A549 (cell line): ENCODE measurements at regions not wholly inside any gene's neighbourhood (a gene's known extent, or its start where the extent isn't known, plus 50 kb on each side); places are given as distances from the start of the nearest gene placed in this dataset.
"Not testable (repeated sequence)": the region's sequence is repeated elsewhere in the genome, so short reads cannot be mapped to it uniquely, and the experiment has no call there.

Source experiments
- ATAC-seq, 2 experiments: fragments of 200-7000 bp in 1 of 2; fragments of >200 bp in 1 of 2; cut with Nextera tagmentation in 1 of 2; cut with Tn5 transposase in 1 of 2; 3 replicates each; pipeline versions ENCODE4 v1.8.0 to v1.9.1; 2018 to 2020; ENCODE audit warnings: mild to moderate bottlenecking in 1 of 2, moderate library complexity in 1 of 2
- CTCF ChIA-PET: fragments of 300-600 bp; sonication (Branson Sonifier 250); formaldehyde crosslinking; extraction: SDS; loops from one replicate; lab custom pipeline; 2021; ENCODE audit warnings: antibody characterized with exemption, inconsistent platforms; lab: Yijun Ruan, JAX
- POLR2A ChIA-PET: fragments of 350-600 bp; formaldehyde crosslinking; extraction: SDS; loops from one replicate; lab custom pipeline; 2021; ENCODE audit warnings: antibody characterized with exemption, inconsistent platforms; lab: Yijun Ruan, JAX
- DNase-seq, 2 experiments: peaks; one replicate each; pipeline versions ENCODE4 v3.0.0 to v3.0.0-alpha.2; 2011 to 2016; ENCODE audit warnings: low read depth in 1 of 2, low spot score in 1 of 2
- FAIRE-seq: peaks from 2 replicates; lab custom pipeline; 2011; peaks lifted over from hg19 to GRCh38; lab: Jason Lieb, UNC
- H3K27ac ChIP-seq, 2 experiments: fragments of >200 bp; sonication (Bioruptor Twin); formaldehyde crosslinking; 3 replicates each; pipeline ENCODE4 v1.5.1; 2016 to 2017
- H3K4me1 ChIP-seq: fragments of >200 bp; sonication (Bioruptor Twin); formaldehyde crosslinking; 3 replicates; pipeline ENCODE4 v1.6.1; 2016
- H3K4me2 ChIP-seq: fragments of >200 bp; sonication (Bioruptor Twin); formaldehyde crosslinking; 3 replicates; pipeline ENCODE4 v1.6.1; 2016
- H3K4me3 ChIP-seq: fragments of >200 bp; sonication (Bioruptor Twin); formaldehyde crosslinking; 3 replicates; pipeline ENCODE4 v1.5.1; 2016
- H3K9me3 ChIP-seq: fragments of >200 bp; sonication (Bioruptor Twin); formaldehyde crosslinking; 3 replicates; pipeline ENCODE4 v1.6.1; 2016
- BHLHE40 ChIP-seq: IDR thresholded peaks from 2 replicates; pipeline ENCODE4 v1.6.1; 2012; ENCODE audit warnings: low read depth, low read length, inconsistent platforms
- CBX2 ChIP-seq: fragments of 200-600 bp; sonication (generic); IDR thresholded peaks from 2 replicates; pipeline ENCODE4 v1.6.1; 2016; ENCODE audit warnings: low read depth, mild to moderate bottlenecking, borderline replicate concordance
- CBX8 ChIP-seq: fragments of 200-600 bp; sonication (generic); IDR thresholded peaks from 2 replicates; pipeline ENCODE4 v1.6.1; 2016
- CHD2 ChIP-seq: fragments of 150-350 bp; IDR thresholded peaks from 2 replicates; pipeline ENCODE4 v1.6.1; 2014; ENCODE audit warnings: low read length; ENCODE audit not compliant: partially characterized antibody
- EHF ChIP-seq: fragments of 250-450 bp; sonication (Bioruptor Pico); IDR thresholded peaks from 2 replicates; pipeline ENCODE4 v1.5.0; 2020; ENCODE audit warnings: mild to moderate bottlenecking
- EHMT2 ChIP-seq: fragments of 200-600 bp; sonication (generic); IDR thresholded peaks from 2 replicates; pipeline ENCODE4 v1.6.1; 2016; ENCODE audit warnings: antibody characterized with exemption, low read depth, mild to moderate bottlenecking, moderate library complexity
- EP300 ChIP-seq, 2 experiments: fragments of >200 bp; sonication (Bioruptor Twin); formaldehyde crosslinking; IDR thresholded peaks; 2 replicates in 1 of 2; 3 replicates in 1 of 2; pipeline ENCODE4 v1.6.1; 2016 to 2017
- FOXS1 ChIP-seq: fragments of 250-450 bp; sonication (Bioruptor Pico); IDR thresholded peaks from 2 replicates; pipeline ENCODE4 v1.5.0; 2020; ENCODE audit warnings: mild to moderate bottlenecking, moderate library complexity
- GATA3 ChIP-seq: IDR thresholded peaks from 2 replicates; pipeline ENCODE4 v1.6.1; 2012; ENCODE audit warnings: borderline replicate concordance
- HOXB5 ChIP-seq: fragments of 250-450 bp; sonication (Bioruptor Pico); IDR thresholded peaks from 2 replicates; pipeline ENCODE4 v1.5.0; 2020; ENCODE audit warnings: mild to moderate bottlenecking, moderate library complexity
- KDM1A ChIP-seq: fragments of 200-600 bp; sonication (generic); IDR thresholded peaks from 2 replicates; pipeline ENCODE4 v1.6.1; 2016; ENCODE audit warnings: low read depth, mild to moderate bottlenecking
- KDM5A ChIP-seq: fragments of 200-600 bp; sonication (generic); IDR thresholded peaks from 2 replicates; pipeline ENCODE4 v1.6.1; 2016; ENCODE audit warnings: antibody characterized with exemption, mild to moderate bottlenecking
- MYC ChIP-seq: IDR thresholded peaks from 2 replicates; pipeline ENCODE4 v1.6.1; 2012; ENCODE audit warnings: mild to moderate bottlenecking, inconsistent platforms, low read length, improper control_type of control experiment, borderline replicate concordance
- NPAS2 ChIP-seq: fragments of 250-450 bp; sonication (Bioruptor Pico); IDR thresholded peaks from 2 replicates; pipeline ENCODE4 v1.8.0; 2022; ENCODE audit warnings: mild to moderate bottlenecking, moderate library complexity, borderline replicate concordance
- PHF8 ChIP-seq: fragments of 200-600 bp; sonication (generic); IDR thresholded peaks from 2 replicates; pipeline ENCODE4 v1.6.1; 2016; ENCODE audit warnings: low read depth, mild to moderate bottlenecking, antibody characterized with exemption, moderate library complexity, borderline replicate concordance
- POLR2A ChIP-seq: IDR thresholded peaks from 2 replicates; pipeline ENCODE4 v1.6.1; 2012; ENCODE audit warnings: mild to moderate bottlenecking, low read length
- RAD21 ChIP-seq, 2 experiments: fragments of >200 bp in 1 of 2; sonication (Bioruptor Twin) in 1 of 2; formaldehyde crosslinking in 1 of 2; IDR thresholded peaks in 1 of 2; conservative IDR thresholded peaks in 1 of 2; 2 replicates in 1 of 2; 3 replicates in 1 of 2; pipeline ENCODE4 v1.6.1; 2012 to 2018; ENCODE audit warnings: inconsistent platforms in 1 of 2
- RARB ChIP-seq: fragments of 250-450 bp; sonication (Bioruptor Pico); IDR thresholded peaks from 2 replicates; pipeline ENCODE4 v1.8.0; 2021; ENCODE audit warnings: mild to moderate bottlenecking, moderate library complexity
- RFX5 ChIP-seq: fragments of 450-650 bp; IDR thresholded peaks from 2 replicates; pipeline ENCODE4 v1.7.1; 2014; ENCODE audit warnings: antibody characterized with exemption, mild to moderate bottlenecking, moderate library complexity
- TP53 ChIP-seq: fragments of 250-450 bp; sonication (Bioruptor Pico); IDR thresholded peaks from 2 replicates; pipeline ENCODE4 v1.5.0; 2021; ENCODE audit warnings: mild to moderate bottlenecking, moderate library complexity
- ZC3H11A ChIP-seq: fragments of 450-650 bp; IDR thresholded peaks from 2 replicates; pipeline ENCODE4 v1.6.1; 2014; ENCODE audit warnings: antibody characterized with exemption, mild to moderate bottlenecking
- ZFP36 ChIP-seq: fragments of 450-650 bp; IDR thresholded peaks from 2 replicates; pipeline ENCODE4 v1.6.1; 2014; ENCODE audit warnings: borderline replicate concordance; ENCODE audit not compliant: partially characterized antibody
- ZNF302 ChIP-seq: fragments of 250-450 bp; sonication (Bioruptor Pico); IDR thresholded peaks from 2 replicates; pipeline ENCODE4 v1.9.0; 2021; ENCODE audit warnings: inconsistent platforms, mild to moderate bottlenecking, moderate library complexity
- ZSCAN20 ChIP-seq: fragments of 250-450 bp; sonication (Bioruptor Pico); IDR thresholded peaks from 2 replicates; pipeline ENCODE4 v1.8.0; 2022; ENCODE audit warnings: mild to moderate bottlenecking, moderate library complexity
- WGBS: methylation state at CpG from one replicate; pipeline ENCODE4 v1.1.6; 2017; ENCODE audit errors: missing lambda C conversion rate; 5-methylcytosine and 5-hydroxymethylcytosine counted together
- TF ChIP-seq, protein P1 (sequence below): fragments of 150-350 bp; IDR thresholded peaks from 2 replicates; pipeline ENCODE4 v1.6.1; 2014; ENCODE audit warnings: low read depth, mild to moderate bottlenecking, low read length
- TF ChIP-seq, protein P2 (sequence below): fragments of >200 bp; sonication (Bioruptor Twin); formaldehyde crosslinking; IDR thresholded peaks from 2 replicates; pipeline ENCODE4 v1.6.1; 2016
- TF ChIP-seq, protein P3 (sequence below): IDR thresholded peaks from 2 replicates; pipeline ENCODE4 v1.6.1; 2012; ENCODE audit warnings: low read depth, borderline replicate concordance
- TF ChIP-seq, protein P4 (sequence below): fragments of 250-450 bp; sonication (Bioruptor Pico); IDR thresholded peaks from 2 replicates; pipeline ENCODE4 v1.5.0; 2020; ENCODE audit warnings: low read depth, mild to moderate bottlenecking, moderate library complexity

DNA sequence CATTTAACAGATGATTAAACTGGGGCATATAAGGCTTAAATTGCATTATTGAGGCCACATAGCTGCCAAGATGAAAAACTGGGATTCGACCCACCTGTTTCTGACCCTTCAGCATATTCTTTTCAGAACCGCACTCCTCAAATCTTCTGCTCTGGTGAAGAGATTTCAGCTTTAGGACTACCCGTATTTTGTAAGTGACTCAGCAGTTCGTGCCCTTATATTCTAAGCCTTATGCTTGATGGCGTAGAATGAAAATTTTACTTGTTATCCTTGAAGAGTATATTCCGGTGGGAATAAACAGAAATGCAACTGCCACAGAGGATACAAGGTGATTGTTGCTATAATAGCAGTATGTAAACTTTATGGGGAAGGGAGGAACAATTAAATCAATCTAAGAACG, 657.1 kb downstream of the DOK5 start:
- H3K4me1 ChIP-seq: no peaks in the 10 kb centered on the region
- no peak for ATAC-seq
- CTCF ChIA-PET: no interaction called here

DNA sequence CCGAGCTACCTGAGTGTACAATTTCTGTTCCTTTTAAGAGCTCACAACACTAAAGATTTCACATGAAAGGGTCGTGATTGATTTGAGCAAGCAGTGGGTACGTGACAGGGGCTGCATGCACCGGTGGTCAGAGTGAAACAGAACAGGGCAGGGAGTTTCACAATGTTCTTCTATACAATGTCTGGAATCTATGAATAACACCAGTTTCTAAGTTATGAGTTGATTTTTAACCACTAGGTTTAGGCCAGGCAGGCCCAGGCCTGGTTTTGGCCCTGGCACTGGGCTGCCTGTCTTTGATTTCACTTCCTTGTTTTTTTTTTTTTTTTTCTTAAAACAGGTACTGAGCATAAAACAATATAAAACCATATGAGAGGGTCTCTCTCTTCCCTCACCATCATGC, 642.2 kb downstream of the DOK5 start:
- H3K4me1 ChIP-seq, CTCF ChIA-PET, POLR2A ChIA-PET, FAIRE-seq, H3K4me3 ChIP-seq, H3K4me2 ChIP-seq, DNase-seq, H3K27ac ChIP-seq, H3K9me3 ChIP-seq, ATAC-seq: not testable (repeated sequence)
- WGBS: 2% methylated on average over 4 of the region's 4 CpGs

More for the DNA sequence above, 657.1 kb downstream of the DOK5 start:
- WGBS: 19% methylated on average over 7 of the region's 7 CpGs
- TF ChIP-seq CBX2 (no peak), MYC (no peak), KDM1A (no peak), NPAS2 (CRISPR knock-in tag) (no peak), ZC3H11A (no peak), CBX8 (no peak), RARB (CRISPR knock-in tag) (no peak), GATA3 (no peak), FOXS1 (CRISPR knock-in tag) (no peak), POLR2A (no peak), EP300 (IDR thresholded peaks at IDR 0.05) (no peak), TP53 (no peak), PHF8 (no peak), BHLHE40 (no peak)
- TF ChIP-seq, protein P1, sequence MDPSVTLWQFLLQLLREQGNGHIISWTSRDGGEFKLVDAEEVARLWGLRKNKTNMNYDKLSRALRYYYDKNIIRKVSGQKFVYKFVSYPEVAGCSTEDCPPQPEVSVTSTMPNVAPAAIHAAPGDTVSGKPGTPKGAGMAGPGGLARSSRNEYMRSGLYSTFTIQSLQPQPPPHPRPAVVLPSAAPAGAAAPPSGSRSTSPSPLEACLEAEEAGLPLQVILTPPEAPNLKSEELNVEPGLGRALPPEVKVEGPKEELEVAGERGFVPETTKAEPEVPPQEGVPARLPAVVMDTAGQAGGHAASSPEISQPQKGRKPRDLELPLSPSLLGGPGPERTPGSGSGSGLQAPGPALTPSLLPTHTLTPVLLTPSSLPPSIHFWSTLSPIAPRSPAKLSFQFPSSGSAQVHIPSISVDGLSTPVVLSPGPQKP: no peak
- TF ChIP-seq, protein P2, sequence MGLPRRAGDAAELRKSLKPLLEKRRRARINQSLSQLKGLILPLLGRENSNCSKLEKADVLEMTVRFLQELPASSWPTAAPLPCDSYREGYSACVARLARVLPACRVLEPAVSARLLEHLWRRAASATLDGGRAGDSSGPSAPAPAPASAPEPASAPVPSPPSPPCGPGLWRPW: no peak
- TF ChIP-seq, all 56 proteins: peak for 0
- Histone ChIP-seq H3K4me3 (no peak overlapping the region), H3K4me2 (no peak overlapping the region), H3K27ac (no peak overlapping the region), H3K9me3 (no peaks in the 10 kb centered on the region)
- POLR2A ChIA-PET: no interaction called here
- FAIRE-seq: no peak
- DNase-seq: no peak

DNA sequence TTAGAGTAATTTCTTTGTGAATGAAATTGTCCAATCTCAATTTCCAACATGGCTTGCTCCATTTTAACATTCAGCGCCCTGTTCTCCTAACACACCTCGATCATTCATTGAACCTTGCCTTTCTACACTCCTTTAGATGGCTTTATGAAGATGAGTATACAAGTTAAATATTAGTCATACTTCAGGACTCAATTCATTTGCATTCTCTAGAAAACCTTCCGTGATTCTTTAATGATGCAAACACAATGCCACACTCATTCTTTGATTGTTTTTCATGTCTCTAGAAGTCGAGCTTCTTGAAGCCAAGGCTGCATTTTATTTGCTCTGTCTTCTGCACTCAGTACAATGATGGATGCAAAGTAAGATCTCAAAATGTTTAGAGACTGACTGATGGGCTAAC, 641.2 kb downstream of the DOK5 start:
- POLR2A ChIA-PET: no interaction called here

DNA sequence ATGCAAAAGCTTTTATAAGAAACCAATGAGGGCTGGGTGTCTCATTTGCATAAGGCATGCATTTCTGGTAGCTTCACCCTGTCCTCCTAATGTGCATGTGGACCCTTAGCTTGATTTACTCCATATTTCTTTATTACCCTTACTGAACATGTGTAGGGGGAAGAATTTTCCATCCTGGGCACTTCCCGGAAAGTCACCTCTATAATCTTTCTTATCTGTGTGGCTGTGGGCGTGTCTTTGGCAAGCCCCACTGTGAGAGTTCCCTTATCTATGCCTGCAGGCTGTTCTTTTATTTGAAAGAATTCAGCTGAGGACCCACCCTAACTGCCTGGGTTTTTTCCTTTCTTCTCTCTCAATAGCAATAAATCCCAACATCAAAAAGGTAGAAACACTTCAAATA, 627.8 kb downstream of the DOK5 start:
- ATAC-seq: no peak
- H3K27ac ChIP-seq: no peak overlapping the region
- no peak overlapping the region for H3K4me3 ChIP-seq
- ChIA-PET CTCF (no interaction called here), POLR2A (no interaction called here)
- no peak for DNase-seq
- WGBS: 0% methylated on average over 2 of the region's 2 CpGs
- no peak for FAIRE-seq
- no peaks in the 10 kb centered on the region for H3K4me1 ChIP-seq
- no peaks in the 10 kb centered on the region for H3K9me3 ChIP-seq
- no peak overlapping the region for H3K4me2 ChIP-seq
- TF ChIP-seq CHD2 (no peak), EHF (CRISPR knock-in tag) (no peak), PHF8 (no peak), RAD21 (conservative IDR thresholded peaks at IDR 0.05 in 1 of 2, IDR thresholded peaks at IDR 0.05 in 1 of 2) (no peak), RFX5 (no peak), FOXS1 (CRISPR knock-in tag) (no peak), ZFP36 (no peak), RARB (CRISPR knock-in tag) (no peak), NPAS2 (CRISPR knock-in tag) (no peak), ZC3H11A (no peak), HOXB5 (CRISPR knock-in tag) (no peak), KDM5A (no peak), EHMT2 (no peak), ZNF302 (CRISPR knock-in tag) (no peak)
- TF ChIP-seq, protein P3, sequence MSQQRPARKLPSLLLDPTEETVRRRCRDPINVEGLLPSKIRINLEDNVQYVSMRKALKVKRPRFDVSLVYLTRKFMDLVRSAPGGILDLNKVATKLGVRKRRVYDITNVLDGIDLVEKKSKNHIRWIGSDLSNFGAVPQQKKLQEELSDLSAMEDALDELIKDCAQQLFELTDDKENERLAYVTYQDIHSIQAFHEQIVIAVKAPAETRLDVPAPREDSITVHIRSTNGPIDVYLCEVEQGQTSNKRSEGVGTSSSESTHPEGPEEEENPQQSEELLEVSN: no peak
- TF ChIP-seq, protein P4, sequence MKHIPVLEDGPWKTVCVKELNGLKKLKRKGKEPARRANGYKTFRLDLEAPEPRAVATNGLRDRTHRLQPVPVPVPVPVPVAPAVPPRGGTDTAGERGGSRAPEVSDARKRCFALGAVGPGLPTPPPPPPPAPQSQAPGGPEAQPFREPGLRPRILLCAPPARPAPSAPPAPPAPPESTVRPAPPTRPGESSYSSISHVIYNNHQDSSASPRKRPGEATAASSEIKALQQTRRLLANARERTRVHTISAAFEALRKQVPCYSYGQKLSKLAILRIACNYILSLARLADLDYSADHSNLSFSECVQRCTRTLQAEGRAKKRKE (CRISPR knock-in tag): no peak

More for the DNA sequence above, 641.2 kb downstream of the DOK5 start:
- Histone ChIP-seq H3K4me3 (no peak overlapping the region), H3K4me1 (no peaks in the 10 kb centered on the region), H3K27ac (no peak overlapping the region), H3K4me2 (no peak overlapping the region), H3K9me3 (no peaks in the 10 kb centered on the region)
- no peak for ATAC-seq
- DNase-seq: no peak
- CTCF ChIA-PET: interaction anchor here (0.6 kb wide), 1 partner anchor 198 kb away, joined by 3 read pairs; no protein-coding TSS in a partner anchor
- TF ChIP-seq FOXS1 (CRISPR knock-in tag) (no peak), ZSCAN20 (CRISPR knock-in tag) (no peak), POLR2A (no peak)
- no peak for FAIRE-seq
- WGBS: 3% methylated on average over 4 of the region's 4 CpGs
